Fibroblast of skin of right biceps (primary cell): ENCODE measurements at regions not wholly inside any gene's neighbourhood (a gene's known extent, or its start where the extent isn't known, plus 50 kb on each side); places are given as distances from the start of the nearest gene placed in this dataset.

ENCODE experiments used
- DNase-seq: peaks from one replicate; pipeline ENCODE4 v3.0.0-alpha.2; 2013

GRCh38 chr3:127090218-127091160, 102.4 kb upstream of the PRR23E start:
- DNase-seq = no peak

- no peak for DNase-seq
Measured at GRCh38 chr3:127091376-127091775, 101.6 kb upstream of the PRR23E start.

- no peak for DNase-seq
Measured at GRCh38 chr3:127092368-127092767, 100.6 kb upstream of the PRR23E start.

- DNase-seq = no peak
Measured at GRCh38 chr3:127092776-127093175, 100.2 kb upstream of the PRR23E start.

GRCh38 chr3:127093312-127093711, 99.6 kb upstream of the PRR23E start:
- DNase-seq = no peak

- DNase-seq = no peak
Measured at GRCh38 chr3:127095774-127096173, 97.2 kb upstream of the PRR23E start.

GRCh38 chr3:127096256-127097071, 96.5 kb upstream of the PRR23E start:
- DNase-seq = no peak

- no peak for DNase-seq
Measured at GRCh38 chr3:127097072-127097405, 95.9 kb upstream of the PRR23E start.

- no peak for DNase-seq
Measured at GRCh38 chr3:127097481-127097880, 95.5 kb upstream of the PRR23E start.

- DNase-seq = no peak
Measured at GRCh38 chr3:127099982-127100381, 92.9 kb upstream of the PRR23E start.

- DNase-seq = no peak
Measured at GRCh38 chr3:127100459-127101410, 92.2 kb upstream of the PRR23E start.

- DNase-seq = no peak
Measured at GRCh38 chr3:127101411-127102187, 91.3 kb upstream of the PRR23E start.

- no peak for DNase-seq
Measured at GRCh38 chr3:127102188-127102520, 90.8 kb upstream of the PRR23E start.

- no peak for DNase-seq
Measured at GRCh38 chr3:127102587-127102986, 90.3 kb upstream of the PRR23E start.

- DNase-seq = no peak
Measured at GRCh38 chr3:127103080-127103479, 89.9 kb upstream of the PRR23E start.

- no peak for DNase-seq
Measured at GRCh38 chr3:127104586-127104985, 88.3 kb upstream of the PRR23E start.

GRCh38 chr3:127105587-127105986, 87.3 kb upstream of the PRR23E start:
- DNase-seq = no peak

- no peak for DNase-seq
Measured at GRCh38 chr3:127106053-127106452, 86.9 kb upstream of the PRR23E start.

GRCh38 chr3:127106456-127106855, 86.5 kb upstream of the PRR23E start:
- DNase-seq = no peak

GRCh38 chr3:127107002-127107401, 85.9 kb upstream of the PRR23E start:
- no peak for DNase-seq

- DNase-seq = no peak
Measured at GRCh38 chr3:127107491-127108375, 85.2 kb upstream of the PRR23E start.
